Naive thymus-derived CD4-positive, alpha-beta T cell (primary cell): ENCODE measurements at regions not wholly inside any gene's neighbourhood (a gene's known extent, or its start where the extent isn't known, plus 50 kb on each side); places are given as distances from the start of the nearest gene placed in this dataset.

ENCODE experiments used
- ATAC-seq: fragments of 150-1000 bp; cut with Tn5 transposase; 2 replicates; pipeline ENCODE4 v1.10.0; 2021; ENCODE audit warnings: mild to moderate bottlenecking, moderate library complexity
- CTCF ChIA-PET: fragments of 350-600 bp; sonication (Branson Sonifier 250); formaldehyde crosslinking; loops from one replicate; lab custom pipeline; 2021; ENCODE audit warnings: antibody characterized with exemption; lab: Charles Lee
- POLR2A ChIA-PET: fragments of 350-600 bp; sonication (Branson Sonifier 250); formaldehyde crosslinking; loops from one replicate; lab custom pipeline; 2021; ENCODE audit warnings: antibody characterized with exemption, inconsistent platforms; lab: Charles Lee
- DNase-seq, 9 donors: peaks; one replicate each; pipeline versions ENCODE4 v3.0.0 to v3.0.0-alpha.2; 2020 to 2022; ENCODE audit warnings: mixed read lengths in 1 of 9
- H3K27ac ChIP-seq: one replicate; pipeline ENCODE4 v1.7.0; 2013; ENCODE audit warnings: mild to moderate bottlenecking, low read depth, low read length, moderate library complexity
- H3K27me3 ChIP-seq, 2 donors: one replicate each; pipeline ENCODE4 v1.7.0; 2013; ENCODE audit warnings: low read length in 2 of 2, mild to moderate bottlenecking in 2 of 2, moderate library complexity in 2 of 2; ENCODE audit not compliant: control insufficient read depth in 2 of 2, insufficient read depth in 2 of 2
- H3K36me3 ChIP-seq, 3 experiments: 1 replicate in 2 of 3; 2 replicates in 1 of 3; pipeline ENCODE4 v1.7.0; 2013; ENCODE audit warnings: low read length in 3 of 3, mild to moderate bottlenecking in 3 of 3, moderate library complexity in 1 of 3; ENCODE audit not compliant: insufficient read depth in 3 of 3, control insufficient read depth in 2 of 3
- H3K4me1 ChIP-seq, 2 donors: one replicate each; pipeline ENCODE4 v1.7.0; 2013; ENCODE audit warnings: low read length in 2 of 2, mild to moderate bottlenecking in 2 of 2, moderate library complexity in 1 of 2; ENCODE audit not compliant: control insufficient read depth in 2 of 2, insufficient read depth in 2 of 2
- H3K4me3 ChIP-seq: 2 replicates; pipeline ENCODE4 v1.7.0; 2013; ENCODE audit warnings: mild to moderate bottlenecking, low read length
- H3K9me3 ChIP-seq, 3 experiments: 1 replicate in 2 of 3; 2 replicates in 1 of 3; pipeline ENCODE4 v1.7.0; 2013; ENCODE audit warnings: low read length in 3 of 3; ENCODE audit not compliant: control insufficient read depth in 2 of 3
- H3K27ac Mint-ChIP-seq, 9 donors: one replicate each; pipeline ENCODE4 v1.8.0; 2020 to 2022; ENCODE audit warnings: mixed read lengths in 9 of 9, mild to moderate bottlenecking in 8 of 9, moderate library complexity in 5 of 9, inconsistent platforms in 2 of 9
- H3K27me3 Mint-ChIP-seq, 5 donors: one replicate each; pipeline ENCODE4 v1.8.0; 2021 to 2022; ENCODE audit warnings: mixed read lengths in 5 of 5, mild to moderate bottlenecking in 1 of 5
- H3K36me3 Mint-ChIP-seq, 5 donors: one replicate each; pipeline ENCODE4 v1.8.0; 2020 to 2022; ENCODE audit warnings: mixed read lengths in 5 of 5, mild to moderate bottlenecking in 3 of 5, inconsistent platforms in 1 of 5
- H3K4me1 Mint-ChIP-seq, 7 donors: one replicate each; pipeline ENCODE4 v1.8.0; 2020 to 2022; ENCODE audit warnings: mixed read lengths in 7 of 7, mild to moderate bottlenecking in 3 of 7, inconsistent platforms in 1 of 7
- H3K4me3 Mint-ChIP-seq, 10 donors: one replicate each; pipeline ENCODE4 v1.8.0; 2020 to 2022; ENCODE audit warnings: mild to moderate bottlenecking in 10 of 10, mixed read lengths in 10 of 10, moderate library complexity in 6 of 10, inconsistent platforms in 2 of 10
- H3K9me3 Mint-ChIP-seq, 11 donors: one replicate each; pipeline ENCODE4 v1.8.0; 2020 to 2022; ENCODE audit warnings: mixed read lengths in 11 of 11, mild to moderate bottlenecking in 4 of 11, inconsistent platforms in 1 of 11, moderate library complexity in 1 of 11
- intact Hi-C, 2 donors: fragments of 100-400 bp; cut with micrococcal nuclease; formaldehyde crosslinking; loops; one replicate each; pipeline ENCODE4 v1.15.1; 2023

DNA sequence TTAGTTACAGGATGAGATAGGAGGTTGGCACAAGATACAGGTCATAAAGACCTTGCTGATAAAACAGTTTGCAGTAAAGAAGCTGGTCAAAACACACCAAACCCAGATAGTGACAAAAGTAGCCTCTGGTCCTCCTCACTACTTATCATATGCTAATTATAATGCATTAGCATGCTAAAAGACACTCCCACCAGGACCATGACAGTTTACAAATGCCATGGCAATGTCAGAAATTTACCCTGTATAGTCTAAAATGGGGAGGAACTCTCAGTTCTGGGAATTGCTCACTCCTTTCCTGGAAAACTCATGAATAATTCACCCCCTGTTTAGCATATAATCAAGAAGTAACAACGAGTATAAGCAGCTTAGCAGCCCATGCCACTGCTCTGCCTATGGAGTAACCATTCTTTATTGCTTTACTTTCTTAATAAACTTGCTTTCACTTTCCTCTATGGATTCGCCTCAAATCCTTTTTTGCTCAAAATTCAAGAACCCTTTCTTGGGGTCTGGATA lies 1254.4 kb downstream of the PCDH7 start:
- H3K4me3 ChIP-seq, result no peak overlapping the region
- H3K9me3 ChIP-seq, result no peaks in the 10 kb centered on the region
- intact Hi-C loops, result no loop called here
- peaks cover 0 to 3% (median 0%) of the 10 kb centered on the region in 5 donors for H3K36me3 Mint-ChIP-seq
- no peaks in the 10 kb centered on the region for H3K36me3 ChIP-seq
- no peak for ATAC-seq
- H3K4me3 Mint-ChIP-seq, result no peak overlapping the region
- no peaks in the 10 kb centered on the region for H3K27me3 Mint-ChIP-seq
- ChIA-PET POLR2A (no interaction called here), CTCF (no interaction called here)
- no peaks in the 10 kb centered on the region for H3K4me1 Mint-ChIP-seq
- H3K27me3 ChIP-seq, result no peaks in the 10 kb centered on the region
- H3K27ac Mint-ChIP-seq, result no peak overlapping the region
- peaks cover 0 to 19% (median 4%) of the 10 kb centered on the region in 11 donors for H3K9me3 Mint-ChIP-seq
- no peak for DNase-seq
- no peaks in the 10 kb centered on the region for H3K4me1 ChIP-seq
- H3K27ac ChIP-seq, result no peak overlapping the region

DNA sequence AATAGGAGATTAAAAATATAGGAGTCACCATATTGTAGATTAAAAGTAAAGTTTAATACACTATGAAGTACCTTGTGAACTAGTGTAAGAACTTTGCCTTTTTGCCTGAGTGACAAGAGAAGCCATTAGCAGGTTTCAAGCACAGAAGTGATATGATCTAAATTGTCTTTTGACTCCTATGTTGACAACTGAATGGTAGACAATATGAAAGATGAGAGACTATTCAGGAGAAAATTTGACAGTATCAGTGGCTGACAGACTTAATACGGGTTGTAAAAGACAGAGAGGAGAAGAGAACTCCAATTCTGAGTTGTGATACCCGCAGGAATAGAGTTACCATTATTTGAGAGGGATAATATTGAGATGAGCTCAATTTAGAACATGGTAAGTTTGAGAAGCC lies 1259.8 kb downstream of the PCDH7 start:
- Histone ChIP-seq H3K27ac (no peak overlapping the region), H3K36me3 (no peaks in the 10 kb centered on the region), H3K4me1 (no peaks in the 10 kb centered on the region), H3K4me3 (no peak overlapping the region), H3K9me3 (no peaks in the 10 kb centered on the region), H3K27me3 (no peaks in the 10 kb centered on the region)
- Mint-ChIP-seq H3K36me3 (peaks cover 0 to 3% (median 0%) of the 10 kb centered on the region in 5 donors), H3K4me1 (no peaks in the 10 kb centered on the region), H3K9me3 (peaks cover 0 to 28% (median 3%) of the 10 kb centered on the region in 11 donors), H3K27me3 (no peaks in the 10 kb centered on the region), H3K27ac (no peak overlapping the region), H3K4me3 (no peak overlapping the region)
- ATAC-seq (no peak), DNase-seq (no peak)
- POLR2A ChIA-PET, result no interaction called here
- CTCF ChIA-PET, result no interaction called here
- intact Hi-C loops, result no loop called here

DNA sequence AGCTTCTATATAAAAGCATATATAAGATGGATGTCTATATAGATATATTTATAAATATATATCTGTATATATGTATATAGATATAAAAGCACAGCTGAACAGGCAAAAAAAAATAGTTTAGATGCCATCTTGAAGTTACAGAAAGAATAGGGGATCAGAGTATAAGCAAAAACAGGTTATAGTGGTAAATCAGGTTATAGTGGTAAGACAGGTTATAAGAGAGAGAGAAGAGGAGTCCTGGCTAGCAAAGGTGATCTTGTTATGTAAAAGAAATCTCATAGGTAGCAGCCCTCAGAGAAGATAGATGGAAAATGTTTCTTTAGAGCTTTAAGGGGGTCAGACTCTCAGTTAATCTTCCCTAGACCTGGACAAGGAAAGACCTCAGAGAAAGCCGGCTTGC lies 1263.1 kb downstream of the PCDH7 start:
- no peak overlapping the region for H3K4me3 ChIP-seq
- intact Hi-C loops, result no loop called here
- no peak overlapping the region for H3K27ac ChIP-seq
- H3K36me3 ChIP-seq, result no peaks in the 10 kb centered on the region
- no peaks in the 10 kb centered on the region for H3K4me1 ChIP-seq
- Mint-ChIP-seq H3K27ac (no peak overlapping the region), H3K27me3 (no peaks in the 10 kb centered on the region), H3K4me3 (no peak overlapping the region), H3K9me3 (peaks cover 0 to 26% (median 3%) of the 10 kb centered on the region in 11 donors), H3K36me3 (peaks cover 0 to 3% (median 0%) of the 10 kb centered on the region in 5 donors), H3K4me1 (no peaks in the 10 kb centered on the region)
- POLR2A ChIA-PET, result no interaction called here
- CTCF ChIA-PET, result no interaction called here
- H3K9me3 ChIP-seq, result no peaks in the 10 kb centered on the region
- H3K27me3 ChIP-seq, result no peaks in the 10 kb centered on the region
- ATAC-seq (no peak), DNase-seq (no peak)

GRCh38 chr4:31983677-31984076 lies 1263.5 kb downstream of the PCDH7 start:
- H3K4me3 ChIP-seq, result no peak overlapping the region
- ChIA-PET CTCF (no interaction called here), POLR2A (no interaction called here)

DNA sequence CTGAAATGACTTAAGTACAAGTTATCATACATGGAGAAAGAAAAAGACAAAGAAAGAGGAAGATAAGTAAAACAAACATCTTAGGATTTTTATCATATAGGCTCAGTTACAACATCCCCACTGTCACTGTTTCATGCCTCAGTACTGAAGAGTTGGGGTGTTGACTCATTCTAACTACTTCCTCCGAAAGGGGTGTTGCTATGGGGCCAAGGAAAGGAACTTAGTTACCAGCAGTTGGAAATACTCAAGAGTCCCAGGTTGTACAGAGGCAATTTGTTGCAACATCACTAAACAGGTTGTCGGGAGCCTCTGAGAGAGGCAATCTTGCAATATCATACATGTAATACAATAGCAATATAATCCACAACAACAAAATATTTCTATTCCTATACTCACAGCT lies 1264.7 kb downstream of the PCDH7 start:
- intact Hi-C loops, result no loop called here
- H3K27me3 Mint-ChIP-seq, result no peaks in the 10 kb centered on the region
- no peaks in the 10 kb centered on the region for H3K36me3 Mint-ChIP-seq
- CTCF ChIA-PET, result no interaction called here
- no peak for DNase-seq
- H3K9me3 Mint-ChIP-seq, result peaks cover 0 to 26% (median 1%) of the 10 kb centered on the region in 11 donors
- Histone ChIP-seq H3K9me3 (peaks cover 0 to 7% (median 0%) of the 10 kb centered on the region in 3 experiments), H3K27me3 (no peaks in the 10 kb centered on the region), H3K4me1 (no peaks in the 10 kb centered on the region), H3K36me3 (no peaks in the 10 kb centered on the region), H3K4me3 (no peak overlapping the region), H3K27ac (no peak overlapping the region)
- no peak overlapping the region for H3K27ac Mint-ChIP-seq
- H3K4me1 Mint-ChIP-seq, result no peaks in the 10 kb centered on the region
- no peak for ATAC-seq
- POLR2A ChIA-PET, result no interaction called here
- H3K4me3 Mint-ChIP-seq, result no peak overlapping the region

More at GRCh38 chr4:31983677-31984076, 1263.5 kb downstream of the PCDH7 start:
- H3K36me3 ChIP-seq, result no peaks in the 10 kb centered on the region
- ATAC-seq (no peak), DNase-seq (no peak)
- no peak overlapping the region for H3K27ac Mint-ChIP-seq
- no peak overlapping the region for H3K4me3 Mint-ChIP-seq
- H3K4me1 ChIP-seq, result no peaks in the 10 kb centered on the region
- no peaks in the 10 kb centered on the region for H3K27me3 Mint-ChIP-seq
- no peaks in the 10 kb centered on the region for H3K4me1 Mint-ChIP-seq
- no peak overlapping the region for H3K27ac ChIP-seq
- no peaks in the 10 kb centered on the region for H3K27me3 ChIP-seq
- intact Hi-C loops, result no loop called here
- H3K36me3 Mint-ChIP-seq, result no peaks in the 10 kb centered on the region
- no peaks in the 10 kb centered on the region for H3K9me3 ChIP-seq
- H3K9me3 Mint-ChIP-seq, result peaks cover 0 to 24% (median 3%) of the 10 kb centered on the region in 11 donors

- H3K27me3 ChIP-seq, result no peaks in the 10 kb centered on the region
- CTCF ChIA-PET, result no interaction called here
- H3K4me1 Mint-ChIP-seq, result no peaks in the 10 kb centered on the region
- DNase-seq (no peak), ATAC-seq (no peak)
- H3K4me1 ChIP-seq, result no peaks in the 10 kb centered on the region
- H3K27ac ChIP-seq, result no peak overlapping the region
- H3K4me3 Mint-ChIP-seq, result no peak overlapping the region
- H3K36me3 Mint-ChIP-seq, result no peaks in the 10 kb centered on the region
- POLR2A ChIA-PET, result no interaction called here
- H3K9me3 Mint-ChIP-seq, result peaks cover 0 to 22% (median 8%) of the 10 kb centered on the region in 11 donors
- intact Hi-C loops, result no loop called here
- H3K4me3 ChIP-seq, result no peak overlapping the region
- no peaks in the 10 kb centered on the region for H3K27me3 Mint-ChIP-seq
- no peaks in the 10 kb centered on the region for H3K9me3 ChIP-seq
- H3K36me3 ChIP-seq, result no peaks in the 10 kb centered on the region
- H3K27ac Mint-ChIP-seq, result no peak overlapping the region
Measured at GRCh38 chr4:31995943-31996901, 1276.1 kb downstream of the PCDH7 start.

DNA sequence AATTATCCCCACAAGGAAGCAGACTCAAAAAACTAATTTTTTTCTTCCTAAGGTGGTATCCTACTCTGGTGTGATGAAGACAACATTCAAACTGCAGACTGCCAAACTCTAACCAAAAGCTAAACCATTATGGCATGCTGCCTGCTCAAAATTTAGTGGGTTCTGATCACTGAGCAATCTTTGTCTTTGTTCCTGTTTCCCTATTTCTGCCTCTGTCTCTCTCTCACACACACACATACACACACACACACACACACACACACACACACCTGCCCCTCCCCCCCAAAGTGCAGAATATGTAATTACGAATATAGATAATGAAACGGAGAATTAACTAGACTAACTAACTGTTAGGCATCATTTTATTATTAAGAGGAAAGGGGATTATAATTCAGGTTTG lies 1278.6 kb downstream of the PCDH7 start:
- Mint-ChIP-seq H3K27ac (no peak overlapping the region), H3K36me3 (no peaks in the 10 kb centered on the region), H3K4me1 (no peaks in the 10 kb centered on the region), H3K4me3 (no peak overlapping the region), H3K9me3 (peaks cover 0 to 18% (median 5%) of the 10 kb centered on the region in 11 donors), H3K27me3 (no peaks in the 10 kb centered on the region)
- no peaks in the 10 kb centered on the region for H3K27me3 ChIP-seq
- POLR2A ChIA-PET, result no interaction called here
- no peak overlapping the region for H3K4me3 ChIP-seq
- no peaks in the 10 kb centered on the region for H3K4me1 ChIP-seq
- CTCF ChIA-PET, result no interaction called here
- DNase-seq, result no peak
- H3K36me3 ChIP-seq, result no peaks in the 10 kb centered on the region
- H3K9me3 ChIP-seq, result no peaks in the 10 kb centered on the region
- ATAC-seq, result no peak
- intact Hi-C loops, result no loop called here
- H3K27ac ChIP-seq, result no peak overlapping the region
